Sigmoid colon (tissue), 4 donors: ENCODE measurements at regions not wholly inside any gene's neighbourhood (a gene's known extent, or its start where the extent isn't known, plus 50 kb on each side); places are given as distances from the start of the nearest gene placed in this dataset.

Experiments used
- EP300 ChIP-seq, 4 donors: sonication (generic); formaldehyde crosslinking; IDR thresholded peaks; one replicate each; pipeline ENCODE4 v1.6.1; 2017; ENCODE audit warnings: antibody characterized with exemption in 4 of 4
- POLR2A ChIP-seq, 2 donors: fragments of 450-650 bp; IDR thresholded peaks; one replicate each; pipeline ENCODE4 v1.6.1; 2016; ENCODE audit warnings: antibody characterized with exemption in 2 of 2, mild to moderate bottlenecking in 2 of 2, moderate library complexity in 2 of 2
- TF ChIP-seq, protein P1 (sequence below), 4 experiments: fragments of 450-650 bp in 3 of 4; fragments of 200-600 bp in 1 of 4; IDR thresholded peaks; one replicate each; pipeline ENCODE4 v1.5.1; 2016 to 2019; ENCODE audit warnings: antibody characterized with exemption in 4 of 4, mild to moderate bottlenecking in 3 of 4, moderate library complexity in 2 of 4

GRCh38 chr22:22401381-22401780 lies 107.2 kb downstream of the ZNF280B start:
- TF ChIP-seq, protein P1, sequence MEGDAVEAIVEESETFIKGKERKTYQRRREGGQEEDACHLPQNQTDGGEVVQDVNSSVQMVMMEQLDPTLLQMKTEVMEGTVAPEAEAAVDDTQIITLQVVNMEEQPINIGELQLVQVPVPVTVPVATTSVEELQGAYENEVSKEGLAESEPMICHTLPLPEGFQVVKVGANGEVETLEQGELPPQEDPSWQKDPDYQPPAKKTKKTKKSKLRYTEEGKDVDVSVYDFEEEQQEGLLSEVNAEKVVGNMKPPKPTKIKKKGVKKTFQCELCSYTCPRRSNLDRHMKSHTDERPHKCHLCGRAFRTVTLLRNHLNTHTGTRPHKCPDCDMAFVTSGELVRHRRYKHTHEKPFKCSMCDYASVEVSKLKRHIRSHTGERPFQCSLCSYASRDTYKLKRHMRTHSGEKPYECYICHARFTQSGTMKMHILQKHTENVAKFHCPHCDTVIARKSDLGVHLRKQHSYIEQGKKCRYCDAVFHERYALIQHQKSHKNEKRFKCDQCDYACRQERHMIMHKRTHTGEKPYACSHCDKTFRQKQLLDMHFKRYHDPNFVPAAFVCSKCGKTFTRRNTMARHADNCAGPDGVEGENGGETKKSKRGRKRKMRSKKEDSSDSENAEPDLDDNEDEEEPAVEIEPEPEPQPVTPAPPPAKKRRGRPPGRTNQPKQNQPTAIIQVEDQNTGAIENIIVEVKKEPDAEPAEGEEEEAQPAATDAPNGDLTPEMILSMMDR (IDR thresholded peaks at IDR 0.05) = no peak
- TF ChIP-seq EP300 (IDR thresholded peaks at IDR 0.05) (no peak), POLR2A (IDR thresholded peaks at IDR 0.05) (no peak)
